ENCODE measurements at regions not wholly inside any gene's neighbourhood (a gene's known extent, or its start where the extent isn't known, plus 50 kb on each side); places are given as distances from the start of the nearest gene placed in this dataset.

- TF ChIP-seq CTCF (IDR thresholded peaks at IDR 0.05; ENCODE audit: insufficient read depth, low read depth, low read length, missing control alignments) = no peak
- no peak overlapping the region for H3K4me3 ChIP-seq (ENCODE audit: low read length)
- DNase-seq (ENCODE audit: low read depth) = no peak
These were observed 88.1 kb upstream of the PLPP4 start for GRCh38 chr10:120368927-120369326.

- H3K4me3 ChIP-seq (ENCODE audit: low read length) = no peak overlapping the region
- DNase-seq (ENCODE audit: low read depth) = no peak
- no peak for TF ChIP-seq CTCF (IDR thresholded peaks at IDR 0.05; ENCODE audit: insufficient read depth, low read depth, low read length, missing control alignments)
These were observed 87.2 kb upstream of the PLPP4 start for GRCh38 chr10:120369856-120370276.

GRCh38 chr10:120371856-120372255 is 85.2 kb upstream of the PLPP4 start:
- no peak for DNase-seq (ENCODE audit: low read depth)
- TF ChIP-seq CTCF (IDR thresholded peaks at IDR 0.05; ENCODE audit: insufficient read depth, low read depth, low read length, missing control alignments) = no peak
- no peak overlapping the region for H3K4me3 ChIP-seq (ENCODE audit: low read length)

GRCh38 chr10:120372917-120373316 is 84.1 kb upstream of the PLPP4 start:
- no peak for DNase-seq (ENCODE audit: low read depth)
- TF ChIP-seq CTCF (IDR thresholded peaks at IDR 0.05; ENCODE audit: insufficient read depth, low read depth, low read length, missing control alignments) = no peak

GRCh38 chr10:120375666-120376065 is 81.4 kb upstream of the PLPP4 start:
- H3K4me3 ChIP-seq (ENCODE audit: low read length) = no peak overlapping the region
- no peak for DNase-seq (ENCODE audit: low read depth)
- TF ChIP-seq CTCF (IDR thresholded peaks at IDR 0.05; ENCODE audit: insufficient read depth, low read depth, low read length, missing control alignments) = no peak

More at GRCh38 chr10:120372917-120373316, 84.1 kb upstream of the PLPP4 start:
- no peak overlapping the region for H3K4me3 ChIP-seq (ENCODE audit: low read length)

GRCh38 chr10:120381931-120382330 is 75.1 kb upstream of the PLPP4 start:
- no peak overlapping the region for H3K4me3 ChIP-seq (ENCODE audit: low read length)
- DNase-seq (ENCODE audit: low read depth) = no peak
- TF ChIP-seq CTCF (IDR thresholded peaks at IDR 0.05; ENCODE audit: insufficient read depth, low read depth, low read length, missing control alignments) = no peak

GRCh38 chr10:120382360-120382759 is 74.7 kb upstream of the PLPP4 start:
- TF ChIP-seq CTCF (IDR thresholded peaks at IDR 0.05; ENCODE audit: insufficient read depth, low read depth, low read length, missing control alignments) = no peak
- H3K4me3 ChIP-seq (ENCODE audit: low read length) = no peak overlapping the region
- DNase-seq (ENCODE audit: low read depth) = no peak

All from epithelial cell of esophagus (primary cell).